Inflammatory macrophage (primary cell): ENCODE measurements at regions not wholly inside any gene's neighbourhood (a gene's known extent, or its start where the extent isn't known, plus 50 kb on each side); places are given as distances from the start of the nearest gene placed in this dataset.
"Not testable (repeated sequence)": the region's sequence is repeated elsewhere in the genome, so short reads cannot be mapped to it uniquely, and the experiment has no call there.

Source experiments
- DNase-seq, 2 donors: peaks; one replicate each; pipeline ENCODE4 v3.0.0-alpha.2; 2020 to 2022

GRCh38 chr1:57532299-57532698, 108.4 kb upstream of the DAB1 start:
- DNase-seq = no peak

GRCh38 chr1:57530911-57531260, 107.0 kb upstream of the DAB1 start:
- not testable (repeated sequence) for DNase-seq

GRCh38 chr1:57530206-57530910, 106.5 kb upstream of the DAB1 start:
- no peak for DNase-seq

- no peak for DNase-seq
Observed at GRCh38 chr1:57522575-57522974, 98.7 kb upstream of the DAB1 start.

GRCh38 chr1:57520743-57521515, 97.1 kb upstream of the DAB1 start:
- DNase-seq = no peak

- DNase-seq = no peak
Observed at GRCh38 chr1:57518496-57518895, 94.6 kb upstream of the DAB1 start.

GRCh38 chr1:57517587-57518374, 93.9 kb upstream of the DAB1 start:
- DNase-seq = no peak

- DNase-seq = no peak
Observed at GRCh38 chr1:57512386-57512785, 88.5 kb upstream of the DAB1 start.

- no peak for DNase-seq
Observed at GRCh38 chr1:57506941-57507340, 83.1 kb upstream of the DAB1 start.

- DNase-seq = no peak
Observed at GRCh38 chr1:57503337-57503736, 79.5 kb upstream of the DAB1 start.

GRCh38 chr1:57500136-57500830, 76.4 kb upstream of the DAB1 start:
- no peak for DNase-seq

GRCh38 chr1:57494530-57495079, 70.7 kb upstream of the DAB1 start:
- DNase-seq = no peak

GRCh38 chr1:57492586-57493226, 68.8 kb upstream of the DAB1 start:
- DNase-seq = no peak

GRCh38 chr1:57489358-57490036, 65.6 kb upstream of the DAB1 start:
- DNase-seq = no peak

- DNase-seq = no peak
Observed at GRCh38 chr1:57485643-57486042, 61.8 kb upstream of the DAB1 start.

- DNase-seq = no peak
Observed at GRCh38 chr1:57483954-57484353, 60.1 kb upstream of the DAB1 start.

GRCh38 chr1:57479471-57479870, 55.6 kb upstream of the DAB1 start:
- no peak for DNase-seq

- DNase-seq = no peak
Observed at GRCh38 chr1:57475366-57475765, 51.5 kb upstream of the DAB1 start.

GRCh38 chr1:57474137-57474750, 50.4 kb upstream of the DAB1 start:
- no peak for DNase-seq
